ENCODE measurements at regions not wholly inside any gene's neighbourhood (a gene's known extent, or its start where the extent isn't known, plus 50 kb on each side); places are given as distances from the start of the nearest gene placed in this dataset.

- Histone ChIP-seq H3K4me3 (no peak overlapping the region), H3K27ac (no peak overlapping the region)
- TF ChIP-seq CTCF (IDR thresholded peaks at IDR 0.05): no peak
- no peak for DNase-seq (ENCODE audit: low spot score)
These were observed 494.2 kb upstream of the CDH8 start for GRCh38 chr16:62530426-62530825.

- TF ChIP-seq CTCF (IDR thresholded peaks at IDR 0.05): no peak
- Histone ChIP-seq H3K27ac (no peak overlapping the region), H3K4me3 (no peak overlapping the region)
- no peak for DNase-seq (ENCODE audit: low spot score)
These were observed 479.8 kb upstream of the CDH8 start for GRCh38 chr16:62516001-62516400.

GRCh38 chr16:62503073-62503472, 466.8 kb upstream of the CDH8 start:
- H3K4me3 ChIP-seq: no peak overlapping the region
- H3K27ac ChIP-seq: no peak overlapping the region
- no peak for DNase-seq (ENCODE audit: low spot score)
- TF ChIP-seq CTCF (IDR thresholded peaks at IDR 0.05): no peak

DNA sequence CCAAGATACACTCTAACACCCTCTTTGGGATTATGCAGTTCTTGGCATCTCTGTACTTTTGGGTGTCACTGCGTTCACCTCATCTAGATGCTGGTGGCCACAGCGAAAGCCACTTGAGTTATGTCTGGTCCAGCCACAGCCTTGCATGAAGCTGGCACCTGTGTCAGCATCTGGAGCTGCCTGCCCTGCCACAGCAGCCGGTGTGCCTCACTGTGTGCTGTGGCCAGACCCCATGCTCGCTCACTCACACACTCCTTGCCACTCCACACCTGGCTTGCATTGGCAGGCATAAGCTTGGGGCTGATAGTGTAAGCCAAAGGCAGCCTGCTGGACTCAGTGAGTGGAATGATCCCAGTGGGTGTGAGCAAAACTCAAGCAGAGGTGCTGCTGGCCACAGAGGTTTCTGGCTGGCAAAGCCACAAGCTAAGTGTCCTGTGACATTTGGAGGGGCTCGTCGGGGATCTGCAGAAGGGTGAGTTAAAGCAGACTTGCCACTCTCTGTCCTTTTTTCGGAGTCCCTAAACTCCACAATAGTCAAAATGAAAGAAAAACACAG, 442.7 kb upstream of the CDH8 start:
- Histone ChIP-seq H3K27ac (no peak overlapping the region), H3K4me3 (peak overlapping the region; percentile 55)
- TF ChIP-seq CTCF (IDR thresholded peaks at IDR 0.05): no peak
- DNase-seq (ENCODE audit: low spot score): no peak

DNA sequence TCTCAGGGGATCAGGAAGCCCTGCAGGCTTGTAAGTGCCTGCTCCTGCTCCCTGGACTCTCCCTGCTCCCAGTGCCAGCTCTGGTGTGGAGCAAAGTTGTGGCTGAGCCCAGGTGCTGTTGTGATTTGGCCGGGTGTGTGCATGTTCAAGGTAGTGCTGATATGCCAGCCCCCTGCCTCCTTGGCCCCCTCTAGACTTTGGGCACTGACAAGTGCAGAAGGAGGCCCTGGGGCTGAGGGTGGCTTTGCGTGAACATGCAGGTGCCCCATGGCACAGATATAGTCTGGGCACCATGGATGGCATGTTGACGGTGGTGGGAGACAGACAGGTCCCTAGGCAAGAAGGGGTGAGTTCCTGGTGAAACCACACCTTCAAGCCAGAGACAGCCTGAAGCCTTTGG, 441.6 kb upstream of the CDH8 start:
- no peak for TF ChIP-seq CTCF (IDR thresholded peaks at IDR 0.05)
- no peak overlapping the region for H3K4me3 ChIP-seq
- no peak overlapping the region for H3K27ac ChIP-seq
- no peak for DNase-seq (ENCODE audit: low spot score)

- Histone ChIP-seq H3K27ac (no peak overlapping the region), H3K4me3 (no peak overlapping the region)
- no peak for TF ChIP-seq CTCF (IDR thresholded peaks at IDR 0.05)
- DNase-seq (ENCODE audit: low spot score): no peak
These were observed 439.3 kb upstream of the CDH8 start for GRCh38 chr16:62475573-62475972.

DNA sequence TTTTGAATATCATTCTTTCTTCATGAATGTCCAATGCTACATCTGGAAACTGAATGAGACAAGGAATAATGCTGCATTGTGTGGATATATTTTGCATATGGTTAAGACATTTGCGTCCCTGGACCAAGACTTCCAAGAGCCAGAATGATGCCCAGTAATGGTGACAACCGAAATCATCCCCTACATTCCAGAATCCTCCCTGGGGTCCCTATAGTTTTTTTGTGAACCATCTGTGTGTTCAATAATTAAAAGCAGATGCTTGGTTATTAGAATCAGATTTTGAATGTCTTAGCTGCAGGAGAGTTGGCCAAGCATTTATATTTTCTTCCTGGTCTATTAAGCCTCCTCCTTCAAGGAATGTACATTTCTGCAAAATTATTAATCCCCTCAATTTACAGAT, 426.7 kb upstream of the CDH8 start:
- Histone ChIP-seq H3K4me3 (no peak overlapping the region), H3K27ac (no peak overlapping the region)
- no peak for TF ChIP-seq CTCF (IDR thresholded peaks at IDR 0.05)
- no peak for DNase-seq (ENCODE audit: low spot score)
